ENCODE measurements at regions not wholly inside any gene's neighbourhood (a gene's known extent, or its start where the extent isn't known, plus 50 kb on each side); places are given as distances from the start of the nearest gene placed in this dataset.

DNA sequence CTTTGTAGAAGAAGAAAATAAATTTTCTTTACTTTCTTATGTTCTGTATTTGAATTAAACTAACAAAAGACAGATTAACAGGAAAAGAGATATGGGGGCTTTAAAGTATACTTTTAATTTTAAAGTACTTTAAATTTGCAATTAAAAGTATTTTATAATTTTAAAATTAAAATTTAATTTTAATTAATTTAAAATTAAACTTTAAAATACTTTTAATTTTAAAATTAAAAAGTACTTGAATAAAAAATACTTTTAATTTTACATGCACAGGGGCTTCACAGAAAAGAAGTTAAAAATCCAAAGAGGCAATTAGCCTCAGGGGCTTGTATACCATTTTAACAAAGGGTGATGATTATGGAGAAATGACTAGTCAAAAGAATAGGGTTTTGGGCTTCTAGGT lies 420.5 kb upstream of the TGFBR2 start:
- Histone ChIP-seq H3K4me1 (ENCODE audit: control insufficient read depth, insufficient read depth, low read length) (no peaks in the 10 kb centered on the region), H2BK20ac (ENCODE audit: low read depth, low read length) (no peak overlapping the region), H2AFZ (replicated peaks; ENCODE audit: low read length, poor library complexity) (no peak overlapping the region), H2BK120ac (ENCODE audit: low read depth, low read length) (no peak overlapping the region), H3K14ac (replicated peaks; ENCODE audit: low read depth, low read length) (no peak overlapping the region), H3K36me3 (ENCODE audit: control insufficient read depth, insufficient read depth, low read length) (no peaks in the 10 kb centered on the region), H2BK15ac (ENCODE audit: low read depth, low read length) (no peak overlapping the region), H3K27ac (ENCODE audit: insufficient read depth, low read length) (no peak overlapping the region), H3K4ac (ENCODE audit: low read depth, low read length) (no peak overlapping the region), H3K18ac (ENCODE audit: low read depth, low read length) (no peak overlapping the region), H4K8ac (ENCODE audit: low read depth in 2 of 2, low read length in 2 of 2) (no peak overlapping the region), H4K5ac (ENCODE audit: low read depth, low read length) (no peak overlapping the region), H3K9ac (ENCODE audit: low read depth, low read length) (no peak overlapping the region), H4K20me1 (ENCODE audit: insufficient read depth, low read length) (no peaks in the 10 kb centered on the region), H3K79me1 (ENCODE audit: low read depth in 1 of 2, low read length in 2 of 2) (no peaks in the 10 kb centered on the region), H2AK9ac (replicated peaks; ENCODE audit: low read depth, low read length, poor library complexity) (no peak overlapping the region), H3K56ac (ENCODE audit: extremely low read depth, insufficient read depth, low read length) (no peak overlapping the region), H3K9me1 (ENCODE audit: insufficient read depth, low read length) (no peaks in the 10 kb centered on the region), H2AK5ac (ENCODE audit: low read depth, low read length) (no peak overlapping the region), H3K4me2 (ENCODE audit: low read depth, low read length) (no peak overlapping the region), H3K4me3 (ENCODE audit: insufficient read depth, low read depth, low read length) (no peak overlapping the region), H4K91ac (ENCODE audit: insufficient read depth, low read depth, low read length) (no peak overlapping the region), H3K23ac (ENCODE audit: low read depth, low read length) (no peak overlapping the region), H3K27me3 (ENCODE audit: control insufficient read depth, insufficient read depth, low read length) (no peaks in the 10 kb centered on the region), H3K9me3 (ENCODE audit: control insufficient read depth, insufficient read depth, low read length) (no peaks in the 10 kb centered on the region), H2BK5ac (ENCODE audit: low read depth, low read length, poor library complexity, severe bottlenecking) (no peak overlapping the region)
- dilution Hi-C loops (cut with HindIII; ENCODE audit: low sequenced_read_pairs, unreplicated experiment), result no loop called here
- intact Hi-C loops (cut with micrococcal nuclease), result no loop called here
- ChIA-PET POLR2A (ENCODE audit: unreplicated experiment) (no interaction called here), CTCF (interaction anchor here (1.8 kb wide), 1 partner anchor 9 kb away, joined by 4 read pairs; no protein-coding TSS in a partner anchor)
- DNase-seq, result no peak
- ATAC-seq (ENCODE audit: low read depth), result no peak
- no TSS peak for BruUV-seq (replicated peaks)
- TF ChIP-seq RFX5 (IDR thresholded peaks at IDR 0.05; ENCODE audit: low read depth, low read length), result no peak
- no peak for TF ChIP-seq RCOR1 (IDR thresholded peaks at IDR 0.05; ENCODE audit: insufficient replicate concordance, low read length)
- no peak for TF ChIP-seq CTCF (conservative IDR thresholded peaks at IDR 0.05; ENCODE audit: low read depth, low read length)
- no peak for TF ChIP-seq FOS (IDR thresholded peaks at IDR 0.05; ENCODE audit: low read depth, low read length)
- TF ChIP-seq POLR2A (IDR thresholded peaks at IDR 0.05; ENCODE audit: low read depth, low read length), result no peak
- TF ChIP-seq NFE2L2 (IDR thresholded peaks at IDR 0.05; ENCODE audit: low read depth, low read length), result no peak
- in situ Hi-C loops (cut with MboI; ENCODE audit: low sequenced_read_pairs), result no loop called here

Data from IMR-90 (cell line).